ENCODE measurements at regions not wholly inside any gene's neighbourhood (a gene's known extent, or its start where the extent isn't known, plus 50 kb on each side); places are given as distances from the start of the nearest gene placed in this dataset.

- TF ChIP-seq POLR2AphosphoS5 (IDR thresholded peaks at IDR 0.05; ENCODE audit: low read depth, low read length): no peak
- TF ChIP-seq POLR2A (IDR thresholded peaks at IDR 0.05; ENCODE audit: borderline replicate concordance, extremely low read depth, insufficient read depth, insufficient read length): no peak
- TF ChIP-seq EZH2phosphoT487 (IDR thresholded peaks at IDR 0.05; ENCODE audit: borderline replicate concordance): no peak
- TF ChIP-seq SRF (IDR thresholded peaks at IDR 0.05; ENCODE audit: low read depth): no peak
- TF ChIP-seq CTCF (IDR thresholded peaks at IDR 0.05 in 2 of 3, conservative IDR thresholded peaks at IDR 0.05 in 1 of 3; ENCODE audit: borderline replicate concordance in 1 of 3, insufficient read depth in 1 of 3, low read depth in 2 of 3, low read length in 2 of 3): no peak
- TF ChIP-seq ELF1 (IDR thresholded peaks at IDR 0.05; ENCODE audit: borderline replicate concordance, low read depth): no peak
These were observed 304.0 kb upstream of the TMEFF2 start for GRCh38 chr2:192498747-192499146.

Measured in HCT116 (cell line).